Pons (tissue), 1 donor: ENCODE measurements at regions not wholly inside any gene's neighbourhood (a gene's known extent, or its start where the extent isn't known, plus 50 kb on each side); places are given as distances from the start of the nearest gene placed in this dataset.

ENCODE experiments used
- DNase-seq: peaks from one replicate; pipeline ENCODE4 v3.0.0-alpha.2; 2016; ENCODE audit warnings: low spot score

DNA sequence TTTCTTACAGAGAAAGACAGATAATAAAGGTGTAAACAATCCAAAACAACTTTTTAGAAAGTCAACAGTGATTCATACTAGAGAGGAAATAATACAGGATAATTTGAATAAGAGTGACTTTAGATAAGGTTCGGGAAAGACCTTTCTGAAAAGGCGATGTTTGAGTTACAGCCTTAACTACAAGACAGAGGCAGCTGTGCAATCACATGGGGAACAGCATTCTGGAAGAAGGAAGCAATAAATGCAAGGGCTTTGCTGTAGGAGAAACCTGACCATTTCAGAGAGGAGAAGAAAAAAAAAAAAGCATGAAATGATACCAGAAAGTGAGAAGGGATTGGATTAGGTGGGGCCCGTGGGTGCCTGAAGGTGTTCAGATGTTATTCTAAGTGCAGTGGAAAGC is 200.6 kb upstream of the ATP11B start:
- DNase-seq, result no peak

GRCh38 chr3:182596676-182597410 is 196.5 kb upstream of the ATP11B start:
- no peak for DNase-seq

- DNase-seq, result no peak
Measured at GRCh38 chr3:182597621-182598041, 195.7 kb upstream of the ATP11B start.

- no peak for DNase-seq
Measured at GRCh38 chr3:182601597-182601996, 191.7 kb upstream of the ATP11B start.

DNA sequence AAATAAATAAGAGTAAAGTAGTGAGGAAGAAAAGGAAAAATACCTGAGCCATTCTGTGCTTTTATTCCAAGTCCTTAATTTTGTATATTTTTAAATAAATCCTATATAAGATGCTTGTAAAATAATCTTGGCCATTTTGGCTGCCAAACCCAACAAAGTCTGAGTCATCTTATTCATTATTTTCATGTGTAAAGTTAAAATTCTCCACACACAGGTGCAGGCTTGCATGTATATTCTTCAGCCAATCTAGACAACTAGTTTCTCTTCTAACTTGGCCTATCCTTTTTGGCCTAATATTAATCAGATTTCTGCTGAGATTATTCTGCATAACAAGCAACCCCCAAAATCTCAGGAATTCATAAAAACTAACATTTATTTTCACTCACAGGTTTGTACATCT is 189.8 kb upstream of the ATP11B start:
- DNase-seq, result no peak

GRCh38 chr3:182605882-182606611 is 187.3 kb upstream of the ATP11B start:
- no peak for DNase-seq

- no peak for DNase-seq
Measured at GRCh38 chr3:182606905-182607504, 186.3 kb upstream of the ATP11B start.

DNA sequence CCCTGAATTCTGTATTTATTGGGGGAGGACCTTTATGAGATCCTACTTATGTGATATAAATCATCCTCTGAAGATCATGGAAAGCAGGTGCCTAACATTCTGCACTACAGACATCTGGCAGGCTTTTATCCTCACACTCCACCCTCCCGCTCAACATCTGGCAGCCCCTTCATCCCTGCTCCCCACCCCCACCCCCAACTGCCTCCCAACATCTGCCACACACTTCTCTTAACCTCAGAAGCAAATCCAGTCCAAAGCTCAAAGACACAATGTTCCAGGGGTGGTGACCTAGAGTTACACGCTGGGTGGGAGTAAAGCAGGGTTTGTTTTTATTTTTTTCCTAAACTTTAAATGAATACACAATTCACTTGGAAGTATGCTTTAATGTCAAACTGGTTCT is 184.5 kb upstream of the ATP11B start:
- DNase-seq, result no peak

GRCh38 chr3:182609575-182610156 is 183.6 kb upstream of the ATP11B start:
- no peak for DNase-seq

DNA sequence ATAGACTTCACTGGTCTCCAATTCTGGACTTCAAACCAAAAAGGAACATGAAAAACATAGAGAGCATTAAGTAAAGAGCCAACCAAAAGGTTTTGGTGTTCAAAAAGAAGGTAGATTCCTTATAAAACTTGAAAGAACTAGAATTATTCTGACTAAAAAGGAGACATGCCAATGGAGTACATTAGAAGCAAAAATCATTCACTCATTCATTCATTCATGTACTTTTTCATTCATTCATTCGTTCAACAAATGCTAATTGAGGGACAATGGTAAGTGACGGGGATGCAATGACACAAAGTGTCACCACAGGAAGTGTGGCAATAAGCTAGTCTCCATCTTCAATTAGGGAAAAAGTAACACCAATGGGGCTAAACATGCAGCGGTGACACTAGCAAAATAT is 181.0 kb upstream of the ATP11B start:
- DNase-seq, result no peak

DNA sequence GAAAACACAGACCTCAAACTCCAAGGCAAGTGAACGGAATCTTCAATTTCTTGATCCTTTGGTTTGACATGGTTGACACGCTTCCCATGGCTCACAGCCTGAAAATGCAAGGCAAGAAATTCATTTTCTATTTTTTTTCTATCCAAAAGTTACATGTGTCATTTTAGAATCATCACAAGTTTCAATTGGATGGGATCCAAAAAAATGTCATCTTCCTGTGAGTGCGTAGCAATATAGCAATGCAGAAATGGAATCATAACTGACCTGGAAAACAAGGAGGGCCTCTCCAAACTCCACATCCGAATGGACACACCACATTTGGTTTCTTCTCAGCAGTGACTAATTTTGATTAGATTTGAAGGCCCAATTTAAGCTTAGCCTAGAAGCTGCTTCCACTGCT is 175.8 kb upstream of the ATP11B start:
- DNase-seq, result no peak

GRCh38 chr3:182618085-182618732 is 175.1 kb upstream of the ATP11B start:
- peak; percentile 78 for DNase-seq

DNA sequence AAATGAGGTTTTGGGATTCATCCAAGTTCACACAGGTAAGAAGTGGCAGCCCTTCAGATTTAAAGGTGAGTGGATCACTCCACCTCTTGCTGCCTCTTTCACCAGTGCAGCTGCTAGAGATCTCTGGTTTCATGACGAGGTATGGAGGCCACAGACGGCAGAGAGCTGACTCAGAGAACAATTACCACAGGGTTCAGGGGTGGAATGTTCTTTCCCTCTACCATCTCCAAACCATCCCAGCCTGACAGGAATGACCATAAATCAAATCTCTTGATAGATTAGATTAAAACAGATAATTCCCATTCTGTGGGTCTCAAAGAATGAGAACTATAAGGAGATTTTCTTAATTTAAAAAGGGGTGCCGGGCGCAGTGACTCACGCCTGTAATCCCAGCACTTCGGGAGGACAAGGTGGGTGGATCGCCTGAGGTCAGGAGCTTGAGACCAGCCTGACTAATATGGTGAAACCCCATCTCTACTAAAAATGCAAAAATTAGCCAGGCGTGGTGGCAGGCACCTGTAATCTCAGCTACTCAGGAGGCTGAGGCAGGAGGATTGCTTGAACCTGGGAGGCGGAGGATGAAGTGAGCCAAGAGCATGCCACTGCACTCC is 174.2 kb upstream of the ATP11B start:
- no peak for DNase-seq

DNA sequence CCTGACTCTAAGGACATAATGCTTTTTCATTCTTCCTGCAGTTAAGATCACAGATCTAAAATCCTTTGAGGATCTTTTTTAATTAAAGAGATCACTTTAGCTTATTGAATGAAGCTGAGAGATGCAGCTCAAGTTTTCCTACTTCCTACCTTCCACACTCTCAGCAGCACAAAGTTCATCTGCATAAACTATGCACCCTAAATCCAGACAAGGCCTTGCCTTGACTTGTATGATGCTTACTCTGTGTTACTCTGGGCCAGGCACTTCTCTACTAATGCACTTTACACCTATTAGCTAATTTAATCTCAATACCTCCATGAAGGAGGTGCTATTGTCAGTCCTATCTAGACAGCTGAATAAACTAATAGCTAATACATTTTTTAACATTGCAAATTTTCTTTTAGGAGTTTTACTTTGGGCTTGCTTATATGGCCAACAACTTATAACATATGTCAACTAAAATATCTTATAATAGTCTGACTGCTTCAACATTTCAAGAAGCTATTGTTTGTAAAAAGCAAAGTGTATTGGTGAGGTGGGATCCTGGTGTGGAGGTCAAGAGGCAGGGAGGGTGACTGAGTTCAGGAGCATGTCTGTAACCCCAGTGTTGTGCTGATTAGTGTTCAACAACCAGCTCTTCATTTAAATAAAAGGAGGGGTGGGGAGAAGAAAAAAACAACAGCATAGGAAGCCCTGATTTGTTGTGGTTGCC is 172.4 kb upstream of the ATP11B start:
- no peak for DNase-seq

GRCh38 chr3:182621435-182622240 is 171.7 kb upstream of the ATP11B start:
- DNase-seq, result peak; percentile 42

GRCh38 chr3:182622241-182622545 is 171.1 kb upstream of the ATP11B start:
- DNase-seq, result no peak

GRCh38 chr3:182626484-182627467 is 166.5 kb upstream of the ATP11B start:
- DNase-seq, result no peak

DNA sequence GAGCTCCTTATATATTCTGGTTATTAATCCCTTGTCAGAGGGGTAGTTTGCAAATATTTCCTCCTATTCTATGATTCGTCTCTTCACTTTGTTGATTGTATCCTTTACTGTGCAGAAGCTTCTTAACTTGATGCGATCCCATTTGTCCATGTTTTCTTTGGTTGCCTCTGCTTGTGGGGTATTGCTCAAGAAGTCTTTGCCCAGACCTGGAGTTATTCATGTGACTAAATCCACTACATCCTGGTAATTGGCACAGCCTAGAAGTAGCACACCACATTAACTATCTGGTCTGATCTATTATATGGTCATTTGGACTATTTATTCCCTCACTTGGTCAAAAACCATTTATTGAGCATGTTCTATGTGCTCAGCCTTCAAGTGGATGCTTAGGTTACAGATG is 164.8 kb upstream of the ATP11B start:
- no peak for DNase-seq

DNA sequence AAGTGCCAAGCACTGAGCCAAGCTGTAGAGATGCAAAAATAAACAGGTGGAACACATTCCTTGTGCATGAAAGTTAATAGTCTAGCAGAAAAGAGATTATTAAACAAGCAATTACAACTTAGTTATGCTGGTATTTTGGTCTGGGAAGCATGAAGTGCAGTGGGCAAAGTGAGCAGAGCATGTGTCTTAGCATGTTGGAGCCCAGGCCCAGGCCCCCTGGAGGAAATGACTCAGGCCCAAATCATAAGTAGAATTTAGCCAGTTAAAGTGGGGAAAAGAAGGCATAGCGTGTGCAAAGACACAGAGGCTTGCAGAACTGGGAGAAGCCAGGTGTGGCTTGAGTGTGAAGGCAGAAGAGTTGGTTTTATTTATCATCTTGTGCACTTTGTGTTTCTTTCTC is 163.8 kb upstream of the ATP11B start:
- DNase-seq, result no peak
